Activated naive CD8-positive, alpha-beta T cell (primary cell): ENCODE measurements at regions not wholly inside any gene's neighbourhood (a gene's known extent, or its start where the extent isn't known, plus 50 kb on each side); places are given as distances from the start of the nearest gene placed in this dataset.

Source experiments
- H3K27ac Mint-ChIP-seq: one replicate; pipeline ENCODE4 v1.8.0; 2021; ENCODE audit warnings: mixed read lengths
- H3K27me3 Mint-ChIP-seq: one replicate; pipeline ENCODE4 v1.8.0; 2021; ENCODE audit warnings: mixed read lengths
- H3K36me3 Mint-ChIP-seq: one replicate; pipeline ENCODE4 v1.8.0; 2021; ENCODE audit warnings: mixed read lengths
- H3K4me1 Mint-ChIP-seq: one replicate; pipeline ENCODE4 v1.8.0; 2021; ENCODE audit warnings: low read depth, mixed read lengths
- H3K4me3 Mint-ChIP-seq: one replicate; pipeline ENCODE4 v1.8.0; 2021; ENCODE audit warnings: mild to moderate bottlenecking, mixed read lengths
- H3K9me3 Mint-ChIP-seq: one replicate; pipeline ENCODE4 v1.8.0; 2021; ENCODE audit warnings: low read depth, mixed read lengths

- Mint-ChIP-seq H3K4me1 (no peaks in the 10 kb centered on the region), H3K36me3 (no peaks in the 10 kb centered on the region), H3K9me3 (no peaks in the 10 kb centered on the region), H3K4me3 (no peak overlapping the region), H3K27me3 (peaks cover 12% of the 10 kb centered on the region), H3K27ac (no peak overlapping the region)
Observed at GRCh38 chr9:117485176-117485575, 70.3 kb upstream of the ASTN2 start.

GRCh38 chr9:117480729-117481128, 65.9 kb upstream of the ASTN2 start:
- Mint-ChIP-seq H3K4me3 (no peak overlapping the region), H3K4me1 (no peaks in the 10 kb centered on the region), H3K9me3 (peaks cover 4% of the 10 kb centered on the region), H3K36me3 (no peaks in the 10 kb centered on the region), H3K27me3 (peaks cover 9% of the 10 kb centered on the region), H3K27ac (no peak overlapping the region)

- H3K4me3 Mint-ChIP-seq, result no peak overlapping the region
- no peaks in the 10 kb centered on the region for H3K36me3 Mint-ChIP-seq
- peaks cover 7% of the 10 kb centered on the region for H3K27me3 Mint-ChIP-seq
- H3K9me3 Mint-ChIP-seq, result peaks cover 4% of the 10 kb centered on the region
- H3K4me1 Mint-ChIP-seq, result no peaks in the 10 kb centered on the region
- H3K27ac Mint-ChIP-seq, result no peak overlapping the region
Observed at GRCh38 chr9:117480253-117480652, 65.4 kb upstream of the ASTN2 start.

GRCh38 chr9:117473293-117473692, 58.4 kb upstream of the ASTN2 start:
- no peaks in the 10 kb centered on the region for H3K27me3 Mint-ChIP-seq
- no peaks in the 10 kb centered on the region for H3K36me3 Mint-ChIP-seq
- H3K4me3 Mint-ChIP-seq, result no peak overlapping the region
- no peak overlapping the region for H3K27ac Mint-ChIP-seq
- H3K9me3 Mint-ChIP-seq, result no peaks in the 10 kb centered on the region
- H3K4me1 Mint-ChIP-seq, result no peaks in the 10 kb centered on the region

- Mint-ChIP-seq H3K4me1 (no peaks in the 10 kb centered on the region), H3K9me3 (no peaks in the 10 kb centered on the region), H3K4me3 (no peak overlapping the region), H3K27ac (no peak overlapping the region), H3K27me3 (no peaks in the 10 kb centered on the region), H3K36me3 (no peaks in the 10 kb centered on the region)
Observed at GRCh38 chr9:117470902-117471301, 56.0 kb upstream of the ASTN2 start.

- Mint-ChIP-seq H3K27me3 (no peaks in the 10 kb centered on the region), H3K4me1 (no peaks in the 10 kb centered on the region), H3K9me3 (no peaks in the 10 kb centered on the region), H3K4me3 (no peak overlapping the region), H3K27ac (no peak overlapping the region), H3K36me3 (no peaks in the 10 kb centered on the region)
Observed at GRCh38 chr9:117470455-117470854, 55.6 kb upstream of the ASTN2 start.

GRCh38 chr9:117466111-117466510, 51.3 kb upstream of the ASTN2 start:
- Mint-ChIP-seq H3K27ac (no peak overlapping the region), H3K4me1 (no peaks in the 10 kb centered on the region), H3K9me3 (no peaks in the 10 kb centered on the region), H3K36me3 (no peaks in the 10 kb centered on the region), H3K27me3 (no peaks in the 10 kb centered on the region), H3K4me3 (no peak overlapping the region)

- H3K9me3 Mint-ChIP-seq, result no peaks in the 10 kb centered on the region
- no peaks in the 10 kb centered on the region for H3K4me1 Mint-ChIP-seq
- H3K36me3 Mint-ChIP-seq, result no peaks in the 10 kb centered on the region
- no peak overlapping the region for H3K27ac Mint-ChIP-seq
- H3K27me3 Mint-ChIP-seq, result no peaks in the 10 kb centered on the region
- H3K4me3 Mint-ChIP-seq, result no peak overlapping the region
Observed at GRCh38 chr9:117465706-117466105, 50.8 kb upstream of the ASTN2 start.

GRCh38 chr9:117464941-117465616, 50.2 kb upstream of the ASTN2 start:
- Mint-ChIP-seq H3K36me3 (no peaks in the 10 kb centered on the region), H3K4me1 (no peaks in the 10 kb centered on the region), H3K4me3 (no peak overlapping the region), H3K27ac (no peak overlapping the region), H3K27me3 (no peaks in the 10 kb centered on the region), H3K9me3 (no peaks in the 10 kb centered on the region)
